HG03280 (cell line): ENCODE measurements at regions not wholly inside any gene's neighbourhood (a gene's known extent, or its start where the extent isn't known, plus 50 kb on each side); places are given as distances from the start of the nearest gene placed in this dataset.

Experiments used
- ATAC-seq: cut with Tn5 transposase; IDR thresholded peaks from one replicate; pipeline ENCODE4 v1.9.1; 2021; ENCODE audit warnings: mild to moderate bottlenecking, moderate library complexity; ENCODE audit not compliant: unreplicated experiment

DNA sequence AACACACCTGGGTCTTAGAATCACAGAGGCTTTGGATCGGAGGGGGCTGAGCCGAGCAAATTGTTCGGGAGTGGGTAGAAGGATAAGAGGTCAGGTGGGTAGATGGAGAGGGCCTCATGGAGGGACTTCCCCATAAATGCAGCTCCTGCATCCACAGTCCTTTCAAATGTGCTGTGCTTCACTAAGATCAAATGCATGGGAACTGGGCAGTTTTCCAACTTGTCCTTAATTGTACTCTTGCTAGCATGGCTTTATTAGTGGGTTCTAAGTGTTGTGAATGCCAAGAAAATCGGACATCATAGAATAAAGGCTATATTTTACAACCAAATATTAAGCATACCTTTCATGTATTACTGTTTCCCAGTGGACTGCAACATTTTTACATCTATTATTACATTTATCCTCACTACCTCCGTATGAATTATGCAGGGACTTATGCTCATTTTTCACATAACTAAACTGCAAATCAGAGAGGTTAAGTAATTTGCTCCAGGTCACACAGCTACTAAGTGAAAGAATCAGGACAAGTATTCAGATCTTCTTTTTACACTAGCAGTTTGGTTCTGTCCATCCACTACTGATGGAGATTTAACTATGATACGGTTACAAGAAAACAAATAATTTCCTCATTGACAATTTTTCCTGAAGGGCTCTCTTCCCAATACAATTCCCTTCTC is 174.5 kb upstream of the RUNX1 start:
- no peak for ATAC-seq

DNA sequence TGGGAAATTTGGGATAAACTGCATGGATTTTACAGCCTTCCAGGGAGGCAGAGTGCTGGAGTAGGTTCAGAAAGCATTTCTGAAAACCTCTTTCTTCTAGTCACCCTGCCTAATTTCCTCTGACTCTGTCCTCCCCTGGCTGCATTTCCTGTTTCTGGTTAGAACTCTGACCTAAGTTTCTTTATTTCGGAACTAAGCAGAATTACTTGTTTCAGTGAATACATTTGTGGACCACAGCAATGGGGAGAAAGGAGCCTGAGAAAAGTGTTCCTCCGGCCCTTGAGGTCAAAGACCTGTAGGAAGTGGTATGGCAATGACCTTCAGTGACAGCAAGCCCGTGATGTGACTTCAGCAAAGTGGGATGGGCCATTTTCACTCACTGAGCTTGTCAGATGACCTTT is 173.4 kb upstream of the RUNX1 start:
- peak; percentile 56 for ATAC-seq

DNA sequence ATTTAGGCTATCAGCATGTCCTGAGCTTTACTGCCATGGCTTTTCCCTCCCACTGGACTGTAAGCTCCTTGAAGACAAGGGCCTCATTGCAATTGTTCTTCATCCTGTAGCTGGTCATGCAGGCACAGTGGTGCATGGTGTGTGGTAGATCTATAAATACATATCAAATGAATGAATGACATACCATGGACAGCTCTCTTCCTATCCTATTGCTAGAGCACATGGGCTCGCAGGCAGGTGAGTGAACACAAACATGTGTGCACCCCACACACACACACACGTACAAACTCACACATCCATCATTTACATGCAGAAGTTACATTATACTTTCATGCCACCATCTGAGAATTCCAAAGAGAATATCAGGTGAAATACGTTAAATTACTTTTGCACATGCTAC is 172.9 kb upstream of the RUNX1 start:
- ATAC-seq = no peak

DNA sequence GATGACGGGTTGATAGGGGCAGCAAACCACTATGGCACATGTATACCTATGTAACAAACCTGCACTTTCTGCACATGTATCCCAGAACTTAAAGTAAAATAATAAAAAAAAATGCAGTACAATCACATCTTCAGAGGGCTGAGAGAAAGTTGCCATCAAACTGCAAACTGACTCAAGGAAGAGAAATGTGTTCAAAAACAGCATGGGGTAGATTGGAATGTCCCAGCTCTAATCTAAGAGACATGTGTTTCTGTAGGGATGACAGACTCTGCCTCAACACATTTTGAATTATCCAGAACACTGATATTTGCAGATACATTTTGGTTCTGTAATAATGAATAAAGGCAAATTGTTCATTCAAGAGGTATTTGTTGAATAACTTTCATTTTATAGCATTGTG is 171.2 kb upstream of the RUNX1 start:
- no peak for ATAC-seq

DNA sequence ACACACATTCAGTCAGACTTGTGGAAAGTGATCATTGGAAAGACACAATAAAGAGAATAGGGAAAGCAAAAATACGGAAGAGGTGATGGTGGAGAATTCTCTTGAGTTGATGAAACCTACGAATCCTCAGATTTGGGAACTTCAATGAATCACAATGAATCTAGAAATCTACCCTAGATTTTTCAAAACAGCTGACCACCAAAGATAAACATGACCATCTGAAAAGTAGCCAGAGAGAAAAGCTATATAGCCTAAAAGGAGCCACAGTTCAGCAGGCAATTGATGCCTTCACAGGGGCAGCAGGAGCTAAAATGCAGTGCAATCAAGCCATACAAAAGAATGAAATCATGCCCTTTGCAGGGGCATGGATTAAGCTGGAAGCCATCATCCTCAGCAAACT is 170.6 kb upstream of the RUNX1 start:
- no peak for ATAC-seq

DNA sequence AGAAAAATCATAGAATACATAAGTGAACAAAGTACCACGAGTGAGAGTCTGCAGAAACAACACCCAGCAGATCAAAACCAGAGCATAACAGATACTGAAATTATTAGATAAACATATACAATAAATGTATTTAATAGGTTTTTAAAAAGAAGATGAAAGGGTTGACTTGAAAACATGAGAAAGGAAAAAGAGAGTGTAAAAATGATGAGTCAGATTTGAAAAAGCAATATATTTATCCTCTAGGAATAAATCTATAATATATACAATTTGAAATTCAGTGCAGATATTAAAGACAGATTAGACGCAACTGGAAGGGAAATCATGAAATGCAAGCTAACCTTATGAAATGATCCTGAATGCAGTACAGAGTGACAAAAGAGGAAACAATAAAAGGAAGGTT is 170.2 kb upstream of the RUNX1 start:
- ATAC-seq = no peak

DNA sequence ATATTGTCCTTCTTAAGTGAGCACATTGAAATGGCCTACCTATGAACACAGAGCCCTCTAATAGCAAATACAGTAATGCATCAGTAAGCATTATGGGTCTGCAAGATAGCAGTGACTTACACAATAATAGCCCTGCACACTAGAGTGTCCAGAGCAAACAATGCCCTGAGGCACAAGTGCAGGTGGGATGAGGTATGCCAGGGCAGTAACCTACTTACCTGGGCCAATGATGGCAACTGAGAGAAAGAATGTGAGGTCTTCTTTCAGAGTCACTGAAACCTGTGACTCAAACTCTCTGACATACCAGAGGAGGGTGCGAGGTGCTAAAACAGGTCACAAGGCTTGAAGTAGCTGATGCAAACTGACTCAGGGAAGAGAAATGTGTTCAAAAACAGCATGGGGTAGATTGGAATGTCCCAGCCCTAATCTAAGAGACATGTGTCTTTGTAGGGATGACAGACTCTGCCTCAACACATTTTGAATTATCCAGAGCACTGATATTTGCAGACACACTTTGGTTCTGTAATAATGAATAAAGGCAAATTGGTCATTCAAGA is 168.5 kb upstream of the RUNX1 start:
- no peak for ATAC-seq

DNA sequence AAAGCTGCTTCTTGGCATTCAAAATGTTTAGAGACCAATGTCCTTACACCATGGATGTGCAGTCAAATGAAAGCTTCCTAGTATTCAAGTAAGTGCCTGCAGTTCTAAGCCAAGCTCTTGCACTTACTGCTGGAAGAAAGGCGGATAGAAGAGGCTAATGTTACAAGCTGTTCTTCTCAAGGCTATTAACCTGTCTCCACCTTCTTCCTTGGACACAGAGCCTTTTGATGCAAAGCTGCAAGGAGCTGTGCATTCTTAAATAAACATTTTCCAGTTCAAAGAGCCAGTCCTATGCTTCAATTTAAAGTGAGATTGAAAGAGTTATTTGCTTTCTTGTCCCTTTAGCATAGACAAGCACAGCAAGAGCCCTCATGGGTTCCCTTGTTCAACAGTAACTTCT is 167.9 kb upstream of the RUNX1 start:
- ATAC-seq = no peak

DNA sequence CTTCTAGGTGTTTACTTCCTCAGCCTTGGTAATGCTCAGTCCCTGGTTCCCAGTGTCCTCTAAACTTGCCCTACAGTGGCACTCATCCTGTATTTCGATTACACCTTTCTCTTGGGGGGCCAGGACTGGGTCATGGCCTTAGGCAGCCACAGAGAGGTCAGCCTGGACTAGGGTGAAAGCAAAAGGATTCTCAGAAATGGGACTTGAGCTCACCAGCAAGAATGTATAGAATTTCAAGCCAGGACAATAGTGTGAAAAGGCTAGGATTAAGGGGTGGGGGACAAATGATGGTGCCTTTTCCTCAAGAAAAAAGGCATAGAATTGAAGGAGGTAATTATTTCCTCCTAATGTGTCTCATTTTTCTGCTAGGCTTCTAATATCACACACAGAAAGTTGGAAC is 166.8 kb upstream of the RUNX1 start:
- no peak for ATAC-seq

DNA sequence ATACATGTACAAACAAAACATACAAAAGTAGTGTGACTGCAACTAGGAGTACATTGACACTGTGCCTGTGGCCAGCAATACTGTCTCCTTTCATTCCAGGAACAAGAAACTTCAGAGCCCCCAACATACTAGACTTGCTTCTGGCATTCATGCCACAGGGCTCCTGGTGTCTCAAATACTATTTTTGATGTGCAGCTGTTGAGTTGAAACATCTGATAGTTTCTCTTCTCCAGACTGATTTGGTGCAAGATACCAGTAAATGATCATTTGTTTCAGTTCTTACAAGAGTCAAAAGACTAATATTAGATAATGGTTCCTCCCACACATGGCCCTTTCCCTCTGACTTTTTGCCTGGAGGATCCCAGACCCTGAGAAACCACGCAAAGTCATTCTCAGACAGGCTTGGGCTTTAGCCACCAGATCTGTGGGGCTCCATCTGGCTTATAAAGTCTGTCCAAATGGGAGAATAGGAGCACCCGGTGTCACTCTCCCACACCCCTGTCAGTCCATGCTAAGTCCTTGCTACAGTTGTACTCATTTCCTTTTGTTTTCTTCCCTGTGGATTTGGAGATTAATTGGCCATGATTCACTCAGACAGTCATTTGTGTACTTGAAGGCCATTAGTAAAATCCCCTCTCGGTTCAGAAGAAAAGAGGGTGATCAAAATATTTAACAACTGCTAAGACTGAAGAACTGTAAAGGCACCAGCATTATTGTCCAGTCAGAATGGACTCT is 163.5 kb upstream of the RUNX1 start:
- no peak for ATAC-seq

DNA sequence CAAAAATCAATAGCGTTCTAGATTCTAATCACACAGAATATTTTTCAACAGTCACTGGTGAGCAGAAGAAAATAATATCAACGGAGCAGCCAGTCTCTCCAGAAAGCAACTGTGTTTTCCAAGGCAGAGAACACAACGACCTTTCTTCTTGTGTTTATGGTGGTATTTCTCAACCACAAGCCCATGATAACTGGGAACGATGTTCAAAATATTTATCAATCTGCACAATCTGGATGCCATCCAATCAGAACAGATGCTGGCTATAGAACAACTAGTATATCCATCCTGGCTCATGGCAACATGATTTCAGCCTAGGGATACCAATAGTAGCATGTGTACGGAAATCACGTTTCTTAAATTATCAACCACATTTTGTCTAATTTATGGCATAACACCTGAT is 162.7 kb upstream of the RUNX1 start:
- ATAC-seq = no peak

DNA sequence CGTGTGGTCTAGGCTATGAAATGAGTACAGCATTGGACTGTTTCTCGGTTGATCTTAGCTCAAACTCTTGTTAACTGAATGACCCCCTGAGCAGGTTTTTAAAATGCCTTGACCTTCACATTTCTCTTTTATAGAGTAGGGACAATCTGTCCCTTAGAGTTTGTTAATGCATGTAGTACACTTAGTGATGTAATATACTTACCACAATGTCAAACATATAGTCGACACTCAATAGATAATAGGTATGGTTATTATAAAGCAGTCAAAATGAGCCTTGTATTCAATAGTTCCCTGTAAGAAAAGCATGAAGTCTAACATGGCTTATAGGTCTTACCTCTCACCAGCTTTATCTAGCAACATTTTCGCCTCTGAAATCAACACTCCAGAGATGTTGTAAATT is 161.0 kb upstream of the RUNX1 start:
- ATAC-seq = no peak

DNA sequence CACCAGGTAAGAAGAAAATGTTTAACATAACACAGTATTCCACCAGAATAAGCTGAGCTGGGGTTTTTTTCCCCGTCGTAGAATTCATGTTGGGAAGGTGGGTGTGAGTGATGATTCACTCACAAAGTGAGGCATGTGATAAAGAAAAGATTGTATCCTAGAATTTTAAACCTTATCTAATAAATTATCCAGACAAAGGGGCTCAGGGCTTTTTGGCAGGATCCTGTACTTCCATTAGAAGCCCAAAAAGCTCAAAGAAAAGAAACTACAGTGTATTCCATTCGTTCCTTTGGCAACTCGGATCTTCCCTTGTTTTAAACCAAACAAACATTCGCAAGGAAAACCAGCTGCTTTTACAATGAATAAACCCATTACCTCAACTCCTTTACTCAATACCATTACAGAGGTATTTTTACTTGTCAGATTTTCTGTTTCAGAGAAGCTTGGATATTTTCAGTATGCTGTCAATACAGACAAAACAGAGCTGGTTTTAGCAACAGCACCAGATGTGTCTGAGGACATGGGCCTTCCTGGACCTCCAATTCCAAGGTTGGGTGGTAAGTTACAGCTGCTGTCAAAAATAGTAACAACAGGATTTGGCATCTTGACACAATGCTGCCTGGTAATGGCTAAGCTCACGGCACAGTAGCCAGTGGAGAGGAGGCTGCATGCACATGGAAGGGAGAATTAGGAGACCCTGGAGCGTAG is 159.9 kb upstream of the RUNX1 start:
- ATAC-seq = no peak

DNA sequence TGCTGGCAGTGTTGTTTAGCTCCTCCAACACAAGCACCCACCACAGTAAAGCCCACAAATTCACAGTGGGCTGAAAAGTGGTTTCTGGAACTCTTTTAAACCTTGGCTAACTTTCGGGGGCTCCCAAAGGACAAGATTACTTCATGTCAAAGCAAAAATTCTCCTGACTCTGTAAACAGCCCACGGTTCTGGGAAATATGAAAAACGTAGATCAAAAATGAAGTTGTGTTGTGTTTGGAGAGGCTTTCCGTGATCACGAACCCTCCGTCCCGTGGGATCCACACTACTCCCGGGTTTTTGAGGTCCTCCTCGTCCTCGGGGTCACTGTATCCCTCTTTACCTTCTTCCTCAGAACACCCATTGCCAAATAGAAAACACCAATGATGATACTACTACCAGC is 159.0 kb upstream of the RUNX1 start:
- ATAC-seq = no peak

DNA sequence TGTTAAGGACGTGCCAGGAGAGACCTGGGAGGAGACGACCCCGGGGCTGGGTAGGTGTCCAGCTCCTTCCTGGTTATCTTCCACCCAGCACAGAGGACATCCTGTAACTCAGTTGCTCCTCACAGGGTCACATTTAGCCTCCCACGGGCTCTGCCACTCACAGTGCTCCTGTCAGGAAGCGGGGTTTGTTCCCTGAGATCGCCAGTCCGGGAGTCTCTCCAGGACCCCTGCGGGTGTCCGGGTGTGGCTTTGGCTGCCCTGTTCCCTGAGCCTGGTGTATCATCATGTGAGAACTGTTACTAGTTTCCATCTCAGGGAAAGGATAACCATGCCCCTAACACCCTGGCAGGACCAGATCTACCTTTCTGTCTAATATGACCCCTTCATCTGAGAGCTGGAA is 158.2 kb upstream of the RUNX1 start:
- ATAC-seq = no peak

DNA sequence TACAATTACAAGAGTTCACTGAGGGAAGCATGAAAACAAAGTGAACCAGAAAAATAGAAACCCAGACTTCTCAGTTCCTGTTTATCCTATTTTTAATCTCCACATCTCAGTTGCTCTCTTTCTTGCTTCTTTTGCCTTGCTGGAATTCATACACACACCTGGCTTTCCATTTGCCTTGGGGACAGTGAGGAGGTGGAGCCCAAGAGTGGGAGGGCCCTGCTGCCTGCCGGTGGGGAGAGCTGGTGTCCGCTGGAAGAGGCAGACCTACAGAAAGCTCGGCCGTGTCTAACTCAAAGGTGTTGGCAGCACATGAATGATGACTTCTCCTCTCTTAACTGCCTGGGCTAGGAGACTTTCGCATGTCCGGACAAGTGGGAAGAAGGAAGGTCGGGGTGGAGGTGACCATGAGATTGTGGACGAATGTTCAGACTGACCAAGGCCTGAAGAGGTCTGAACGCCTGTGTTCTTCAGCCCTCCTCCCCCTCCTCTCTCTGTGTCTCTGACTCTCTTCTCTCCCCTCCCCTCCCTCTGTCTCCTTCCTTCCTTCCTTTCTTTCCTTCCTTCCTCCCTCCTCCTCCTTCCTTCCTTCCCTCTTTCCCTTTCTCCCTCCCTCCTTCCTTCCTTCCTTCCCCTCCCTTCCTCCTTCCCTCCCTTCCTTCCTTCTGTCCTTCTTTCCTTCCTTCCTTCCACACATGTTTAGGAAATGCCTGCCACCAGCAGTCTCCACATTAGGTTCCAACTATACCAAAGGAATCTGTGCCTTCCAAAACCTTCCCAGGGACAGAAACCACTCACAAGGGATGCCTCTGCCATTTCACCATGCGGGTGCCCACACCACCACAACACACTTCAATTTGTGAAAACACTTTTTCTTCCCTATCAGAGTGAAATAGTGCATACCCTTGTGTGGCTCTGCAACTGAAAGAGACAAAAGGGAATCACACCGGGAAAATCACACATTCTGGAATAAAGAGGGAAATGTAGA is 157.3 kb upstream of the RUNX1 start:
- no peak for ATAC-seq

DNA sequence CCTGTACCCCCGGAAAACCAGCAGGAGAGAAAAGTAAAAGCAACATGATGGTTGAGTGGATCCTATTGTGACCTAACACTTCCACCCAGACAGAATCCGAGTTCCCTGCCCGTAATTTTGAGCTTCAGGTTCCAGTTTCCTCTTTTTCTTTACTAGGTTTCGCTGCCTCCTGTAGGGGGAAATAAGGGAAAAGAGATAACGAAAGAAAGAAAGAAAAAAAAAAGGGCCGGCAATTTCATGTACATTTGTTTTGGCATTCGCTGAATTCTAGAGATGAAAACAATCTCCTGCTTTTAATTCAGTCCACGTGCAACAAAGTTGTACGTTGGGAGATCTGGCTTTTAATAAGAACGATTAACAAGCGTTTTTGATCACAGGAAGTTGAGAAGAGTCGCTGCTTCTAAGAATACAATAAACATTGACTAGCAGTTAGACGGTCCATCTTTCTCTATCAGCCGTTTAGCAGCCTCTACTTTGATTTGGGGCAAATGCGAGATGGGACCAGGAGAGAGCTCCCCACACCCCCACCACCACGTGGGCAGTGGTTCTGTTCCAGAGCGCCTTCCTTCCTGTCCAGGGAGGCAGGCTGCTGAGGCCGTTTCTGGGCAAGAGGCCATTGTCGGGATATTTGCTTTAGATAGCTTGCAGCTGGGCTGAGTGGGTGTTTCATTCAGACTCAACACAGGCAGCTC is 155.9 kb upstream of the RUNX1 start:
- no peak for ATAC-seq

DNA sequence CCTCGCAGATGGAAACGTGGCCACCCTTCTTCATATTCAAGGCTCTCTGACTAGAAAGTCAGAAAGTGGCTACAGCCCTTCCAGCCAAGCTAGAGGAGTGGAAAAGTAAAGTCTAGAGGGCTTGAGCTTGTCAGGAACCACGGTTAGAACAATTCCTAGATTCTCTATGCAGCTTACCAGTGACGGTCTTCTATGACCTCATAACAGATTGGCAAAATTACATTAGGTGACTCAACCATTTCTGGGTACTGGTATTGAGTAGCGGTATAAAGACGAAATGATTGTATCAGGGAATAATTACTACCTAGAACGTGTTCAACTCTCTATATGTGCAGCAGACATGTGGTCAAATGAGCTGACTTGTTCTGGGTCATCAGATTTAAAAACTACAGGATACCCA is 155.0 kb upstream of the RUNX1 start:
- ATAC-seq = no peak

DNA sequence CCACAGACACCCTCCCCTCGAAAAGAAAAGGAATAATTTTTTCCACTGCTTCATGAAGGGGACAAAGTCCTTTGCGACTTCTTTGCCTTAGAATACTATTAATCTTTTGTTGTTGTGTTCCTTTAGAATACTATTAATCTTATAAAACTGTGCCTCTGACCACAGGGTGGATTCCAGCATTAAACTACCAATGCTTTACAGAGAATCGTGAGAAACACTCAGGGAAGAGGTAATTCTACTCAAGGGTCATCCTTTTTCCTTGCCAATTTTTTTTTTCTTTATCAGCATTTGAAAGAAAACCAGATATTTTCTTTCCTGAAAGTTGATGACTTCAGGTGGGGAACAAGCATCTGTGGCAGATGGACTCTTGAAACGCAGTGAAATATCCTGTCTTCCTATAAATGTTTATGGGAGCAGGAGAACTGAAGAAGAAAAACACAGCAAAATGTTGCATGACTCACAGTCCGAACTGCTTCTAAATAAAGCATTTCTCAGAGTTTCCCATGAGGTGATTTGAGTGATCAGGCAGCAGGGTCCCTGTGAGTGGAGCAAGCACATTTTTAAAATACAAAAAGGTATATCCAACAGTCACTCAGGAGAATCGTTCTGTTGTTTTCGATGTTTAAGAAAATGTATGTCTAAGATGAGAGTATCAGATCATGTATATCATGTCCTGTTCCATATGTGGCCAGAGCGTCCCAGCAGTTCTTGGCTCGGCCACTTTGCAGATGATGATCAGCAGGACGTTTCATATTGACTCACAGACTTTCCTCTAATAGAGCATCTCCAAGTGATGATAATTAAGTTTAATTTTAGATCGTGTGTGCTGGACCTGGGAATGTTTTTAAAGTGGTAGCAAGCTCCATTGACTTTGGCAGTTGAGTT is 154.2 kb upstream of the RUNX1 start:
- ATAC-seq = no peak
